ENCODE measurements at regions not wholly inside any gene's neighbourhood (a gene's known extent, or its start where the extent isn't known, plus 50 kb on each side); places are given as distances from the start of the nearest gene placed in this dataset.

GRCh38 chr9:84187090-84187489 lies 153.5 kb downstream of the SLC28A3 start:
- no peak for DNase-seq

GRCh38 chr9:84189904-84190303 lies 150.7 kb downstream of the SLC28A3 start:
- DNase-seq, result no peak

GRCh38 chr9:84190411-84190810 lies 150.1 kb downstream of the SLC28A3 start:
- DNase-seq, result no peak

- DNase-seq, result no peak
Observed at GRCh38 chr9:84206801-84207370, 133.7 kb downstream of the SLC28A3 start.

GRCh38 chr9:84207491-84207951 lies 133.0 kb downstream of the SLC28A3 start:
- DNase-seq, result no peak

GRCh38 chr9:84212246-84212645 lies 128.3 kb downstream of the SLC28A3 start:
- DNase-seq, result no peak

GRCh38 chr9:84212982-84213381 lies 127.6 kb downstream of the SLC28A3 start:
- DNase-seq, result no peak

GRCh38 chr9:84216151-84216550 lies 124.4 kb downstream of the SLC28A3 start:
- DNase-seq, result no peak

- DNase-seq, result no peak
Observed at GRCh38 chr9:84218322-84218721, 122.2 kb downstream of the SLC28A3 start.

GRCh38 chr9:84224246-84224645 lies 116.3 kb downstream of the SLC28A3 start:
- no peak for DNase-seq
